ENCODE measurements at regions not wholly inside any gene's neighbourhood (a gene's known extent, or its start where the extent isn't known, plus 50 kb on each side); places are given as distances from the start of the nearest gene placed in this dataset.

GRCh38 chr16:13542284-13542683, 377.7 kb upstream of the ERCC4 start:
- Histone ChIP-seq H3K4me1 (no peaks in the 10 kb centered on the region), H3K27ac (no peak overlapping the region), H3K9me3 (no peaks in the 10 kb centered on the region), H3K27me3 (no peaks in the 10 kb centered on the region), H3K36me3 (no peaks in the 10 kb centered on the region), H3K4me3 (no peak overlapping the region)
- TF ChIP-seq, protein P1, sequence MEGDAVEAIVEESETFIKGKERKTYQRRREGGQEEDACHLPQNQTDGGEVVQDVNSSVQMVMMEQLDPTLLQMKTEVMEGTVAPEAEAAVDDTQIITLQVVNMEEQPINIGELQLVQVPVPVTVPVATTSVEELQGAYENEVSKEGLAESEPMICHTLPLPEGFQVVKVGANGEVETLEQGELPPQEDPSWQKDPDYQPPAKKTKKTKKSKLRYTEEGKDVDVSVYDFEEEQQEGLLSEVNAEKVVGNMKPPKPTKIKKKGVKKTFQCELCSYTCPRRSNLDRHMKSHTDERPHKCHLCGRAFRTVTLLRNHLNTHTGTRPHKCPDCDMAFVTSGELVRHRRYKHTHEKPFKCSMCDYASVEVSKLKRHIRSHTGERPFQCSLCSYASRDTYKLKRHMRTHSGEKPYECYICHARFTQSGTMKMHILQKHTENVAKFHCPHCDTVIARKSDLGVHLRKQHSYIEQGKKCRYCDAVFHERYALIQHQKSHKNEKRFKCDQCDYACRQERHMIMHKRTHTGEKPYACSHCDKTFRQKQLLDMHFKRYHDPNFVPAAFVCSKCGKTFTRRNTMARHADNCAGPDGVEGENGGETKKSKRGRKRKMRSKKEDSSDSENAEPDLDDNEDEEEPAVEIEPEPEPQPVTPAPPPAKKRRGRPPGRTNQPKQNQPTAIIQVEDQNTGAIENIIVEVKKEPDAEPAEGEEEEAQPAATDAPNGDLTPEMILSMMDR (IDR thresholded peaks at IDR 0.05), result no peak
- no peak for DNase-seq (ENCODE audit: low spot score)

GRCh38 chr16:13543850-13544249, 376.1 kb upstream of the ERCC4 start:
- Histone ChIP-seq H3K27me3 (no peaks in the 10 kb centered on the region), H3K4me3 (no peak overlapping the region), H3K9me3 (no peaks in the 10 kb centered on the region), H3K27ac (no peak overlapping the region), H3K4me1 (no peaks in the 10 kb centered on the region), H3K36me3 (no peaks in the 10 kb centered on the region)
- DNase-seq (ENCODE audit: low spot score), result no peak
- TF ChIP-seq, protein P1 (IDR thresholded peaks at IDR 0.05), result no peak

GRCh38 chr16:13545271-13545670, 374.7 kb upstream of the ERCC4 start:
- Histone ChIP-seq H3K9me3 (no peaks in the 10 kb centered on the region), H3K4me1 (no peaks in the 10 kb centered on the region), H3K36me3 (no peaks in the 10 kb centered on the region), H3K27ac (no peak overlapping the region), H3K27me3 (no peaks in the 10 kb centered on the region), H3K4me3 (no peak overlapping the region)
- TF ChIP-seq, protein P1 (IDR thresholded peaks at IDR 0.05), result no peak
- no peak for DNase-seq (ENCODE audit: low spot score)

GRCh38 chr16:13550254-13550653, 369.7 kb upstream of the ERCC4 start:
- H3K4me1 ChIP-seq, result no peaks in the 10 kb centered on the region
- no peak for DNase-seq (ENCODE audit: low spot score)
- no peaks in the 10 kb centered on the region for H3K27me3 ChIP-seq
- no peak overlapping the region for H3K27ac ChIP-seq
- TF ChIP-seq, protein P1 (IDR thresholded peaks at IDR 0.05), result no peak
- no peaks in the 10 kb centered on the region for H3K9me3 ChIP-seq
- no peaks in the 10 kb centered on the region for H3K36me3 ChIP-seq
- H3K4me3 ChIP-seq, result no peak overlapping the region

DNA sequence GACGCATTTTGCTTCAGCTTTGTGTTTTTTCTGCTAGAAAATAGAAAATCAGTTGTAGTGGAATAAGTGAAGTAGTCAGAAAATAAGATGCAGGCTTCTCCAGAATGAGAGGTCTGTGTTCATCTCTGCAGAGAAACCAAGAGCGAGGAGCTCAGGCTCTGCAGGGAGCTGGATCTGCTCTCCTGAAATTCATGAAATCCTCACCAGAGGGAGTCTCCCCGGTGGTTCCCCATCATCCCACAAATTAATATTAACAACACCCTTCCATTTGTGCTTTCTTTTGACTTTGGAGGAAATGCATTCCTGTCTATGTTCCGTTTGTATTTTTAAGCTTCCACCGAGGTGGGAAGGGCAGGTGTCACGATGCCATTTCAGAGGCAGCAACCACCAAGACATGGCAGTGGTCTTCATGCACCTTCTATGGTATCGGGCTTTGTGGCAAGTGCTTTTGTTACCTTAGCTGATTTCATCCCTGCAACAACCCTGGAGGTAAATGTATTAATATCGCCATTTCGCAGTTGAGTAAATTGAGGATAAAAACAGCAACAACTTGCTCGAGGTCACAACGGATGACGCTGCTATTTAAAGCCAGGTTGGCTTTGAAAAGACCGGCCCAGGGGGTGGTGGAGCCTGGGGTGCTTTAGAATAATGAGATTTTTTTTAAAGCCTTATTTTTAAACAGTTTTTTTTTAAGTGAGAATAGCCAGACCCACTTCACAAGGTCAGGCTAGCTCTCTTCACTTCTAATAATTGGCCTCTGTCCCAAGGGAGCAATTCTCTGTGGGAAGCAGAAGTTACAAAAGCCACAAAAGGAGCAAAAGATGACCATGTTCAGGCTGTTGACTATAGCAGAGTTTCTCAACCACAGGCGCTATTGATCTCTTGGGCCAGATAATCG, 367.6 kb upstream of the ERCC4 start:
- H3K4me1 ChIP-seq, result no peaks in the 10 kb centered on the region
- no peak overlapping the region for H3K27ac ChIP-seq
- H3K36me3 ChIP-seq, result no peaks in the 10 kb centered on the region
- H3K9me3 ChIP-seq, result no peaks in the 10 kb centered on the region
- no peak for DNase-seq (ENCODE audit: low spot score)
- TF ChIP-seq, protein P1 (IDR thresholded peaks at IDR 0.05), result no peak
- no peak overlapping the region for H3K4me3 ChIP-seq
- no peaks in the 10 kb centered on the region for H3K27me3 ChIP-seq

DNA sequence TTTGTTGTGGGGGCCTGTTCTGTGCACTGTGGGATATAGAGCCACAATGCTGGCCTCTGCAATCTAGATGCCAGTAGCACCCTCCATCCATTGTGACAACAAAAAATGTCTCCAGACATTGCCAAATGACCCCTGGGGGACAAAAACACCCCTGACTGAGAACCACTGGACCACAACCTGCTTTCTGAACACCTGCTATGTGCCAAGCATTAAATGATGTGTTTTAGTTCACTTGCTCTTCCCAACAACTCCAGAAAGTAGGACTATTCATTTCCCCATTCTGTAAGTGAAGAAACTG, 367.0 kb upstream of the ERCC4 start:
- H3K36me3 ChIP-seq, result no peaks in the 10 kb centered on the region
- no peak overlapping the region for H3K4me3 ChIP-seq
- H3K9me3 ChIP-seq, result no peaks in the 10 kb centered on the region
- H3K27me3 ChIP-seq, result no peaks in the 10 kb centered on the region
- TF ChIP-seq, protein P1 (IDR thresholded peaks at IDR 0.05), result no peak
- no peaks in the 10 kb centered on the region for H3K4me1 ChIP-seq
- no peak for DNase-seq (ENCODE audit: low spot score)
- no peak overlapping the region for H3K27ac ChIP-seq

All from right atrium auricular region (tissue), 2 donors.